ENCODE measurements at regions not wholly inside any gene's neighbourhood (a gene's known extent, or its start where the extent isn't known, plus 50 kb on each side); places are given as distances from the start of the nearest gene placed in this dataset.

DNA sequence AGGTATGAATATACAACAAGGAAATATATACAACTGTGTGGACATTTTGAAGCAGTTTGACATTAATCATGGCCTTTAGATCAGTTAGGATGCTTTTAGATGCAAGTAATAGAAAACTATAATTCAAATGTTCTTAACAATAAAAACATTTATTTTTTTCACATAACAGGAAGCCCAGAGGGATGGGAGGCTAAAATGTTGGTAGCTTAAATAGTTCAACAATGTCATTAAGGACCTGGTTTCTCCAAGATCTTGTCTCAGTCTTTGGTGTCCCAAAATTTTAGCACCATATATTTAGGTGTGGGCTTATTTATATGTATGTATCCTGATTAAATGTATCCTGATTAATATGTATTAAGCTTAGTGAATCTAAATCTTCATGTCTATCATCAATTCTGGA is 292.4 kb downstream of the NUAK1 start:
- no peak for DNase-seq (ENCODE audit: low spot score)

DNA sequence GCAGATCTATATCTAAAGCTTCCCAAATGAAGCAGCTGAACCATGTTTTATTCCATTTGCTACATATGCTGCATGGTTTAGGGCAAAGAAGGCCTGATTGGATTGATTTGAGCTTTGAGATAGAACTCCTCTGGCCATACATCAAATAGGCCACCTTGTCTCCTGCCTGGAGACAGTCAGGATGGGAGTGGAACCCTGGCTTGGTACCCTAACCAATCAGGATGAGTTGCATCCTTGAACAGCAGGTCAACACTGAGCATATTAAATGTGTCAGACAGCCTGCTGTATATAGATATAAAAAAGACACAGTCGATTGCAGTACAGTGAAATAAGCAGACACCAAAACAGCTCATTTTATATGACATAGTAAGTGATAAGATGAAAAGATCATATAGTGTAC is 291.7 kb downstream of the NUAK1 start:
- no peak for DNase-seq (ENCODE audit: low spot score)

GRCh38 chr12:105848286-105848685 is 290.5 kb downstream of the NUAK1 start:
- no peak for DNase-seq (ENCODE audit: low spot score)

DNA sequence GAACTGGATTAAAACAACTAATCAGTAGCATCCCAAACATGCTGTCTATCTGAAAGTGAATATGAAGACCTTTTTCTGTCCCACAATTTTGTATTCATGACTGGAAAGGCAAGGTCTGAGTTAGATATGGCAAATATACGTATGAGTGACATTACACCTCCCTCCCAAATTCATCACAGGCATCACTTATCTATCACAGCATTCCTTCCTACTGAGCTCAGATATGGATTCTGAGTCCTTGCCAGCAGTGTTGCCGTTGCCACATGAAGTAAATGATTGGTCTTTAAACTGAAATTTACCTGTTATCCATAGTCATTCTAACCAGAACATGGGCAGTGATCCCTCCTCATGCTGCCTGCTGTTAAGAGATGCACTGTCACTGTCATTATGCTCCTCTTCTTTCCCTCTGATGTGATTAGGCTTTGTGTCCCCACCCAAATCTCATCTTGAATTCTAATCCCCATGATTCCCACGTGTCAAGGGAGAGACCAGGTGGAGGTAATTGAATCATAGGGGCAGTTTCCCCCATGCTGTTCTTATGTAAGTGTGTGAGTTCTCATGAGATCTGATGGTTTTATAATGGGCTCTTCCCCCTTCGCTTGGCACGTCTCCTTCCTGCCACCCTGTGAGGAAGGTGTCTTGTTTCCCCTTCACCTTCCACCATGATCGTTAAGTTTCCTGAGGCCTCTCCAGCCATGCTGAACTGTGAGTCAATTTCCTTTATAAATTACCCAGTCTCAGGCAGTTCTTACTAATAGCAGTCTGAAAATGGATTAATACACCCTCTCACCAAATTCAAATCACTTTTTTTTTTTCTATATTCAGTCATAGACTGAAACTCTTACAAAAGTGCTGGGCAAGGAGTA is 288.4 kb downstream of the NUAK1 start:
- DNase-seq (ENCODE audit: low spot score): no peak

DNA sequence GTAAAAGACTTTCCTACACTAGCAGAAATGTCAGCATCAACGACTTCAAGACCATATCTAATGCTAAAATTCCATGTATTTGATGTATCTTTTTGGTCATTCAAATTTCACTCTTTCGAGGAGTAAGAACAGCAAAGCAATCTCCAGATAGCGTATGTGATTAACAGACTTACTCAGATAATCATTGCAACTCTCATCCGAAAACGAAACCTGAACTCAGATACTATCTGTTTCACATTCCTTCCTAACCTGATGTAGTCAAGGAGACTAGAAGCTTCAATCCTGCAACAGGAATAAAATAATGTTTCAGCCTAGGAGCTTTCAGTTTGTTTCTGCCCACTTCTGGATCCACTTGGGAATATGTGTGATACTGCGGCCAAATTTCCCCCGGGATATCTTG is 286.3 kb downstream of the NUAK1 start:
- no peak for DNase-seq (ENCODE audit: low spot score)

GRCh38 chr12:105852951-105853350 is 285.8 kb downstream of the NUAK1 start:
- no peak for DNase-seq (ENCODE audit: low spot score)

GRCh38 chr12:105854071-105854470 is 284.7 kb downstream of the NUAK1 start:
- DNase-seq (ENCODE audit: low spot score): no peak

DNA sequence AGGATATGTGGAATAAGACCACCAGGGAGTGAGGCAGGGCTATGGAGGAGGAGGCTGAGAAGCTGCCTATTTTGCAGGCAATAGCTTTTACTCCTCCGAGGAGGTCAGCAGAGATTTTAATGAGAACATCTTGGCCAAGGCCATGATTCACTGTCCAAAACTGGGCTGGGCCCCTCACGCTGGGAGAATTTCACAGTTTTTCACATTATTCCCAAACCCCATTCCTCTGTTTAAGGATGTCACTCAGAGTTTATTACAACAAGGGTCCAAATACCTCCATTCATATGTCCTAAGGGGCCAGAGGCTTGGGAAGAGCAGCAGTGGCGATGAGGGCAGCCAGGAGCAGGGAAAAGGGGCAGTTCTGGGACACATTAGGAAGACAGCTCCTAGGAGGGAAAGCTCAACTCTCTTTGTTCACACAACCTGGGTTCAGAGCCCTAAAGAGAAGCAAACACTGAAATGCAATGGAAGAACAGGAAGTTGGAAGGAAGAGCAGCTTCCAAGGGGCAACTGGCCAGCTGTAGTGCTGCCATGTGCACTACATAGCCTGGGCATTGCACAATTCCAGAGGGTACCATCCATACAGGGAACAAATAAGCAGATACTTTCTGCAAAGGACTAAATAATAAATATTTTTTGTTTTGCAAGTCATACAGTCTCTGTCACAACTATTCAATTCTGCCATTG is 283.2 kb downstream of the NUAK1 start:
- peak; percentile 24 for DNase-seq (ENCODE audit: low spot score)

GRCh38 chr12:105856048-105856405 is 282.7 kb downstream of the NUAK1 start:
- DNase-seq (ENCODE audit: low spot score): no peak

DNA sequence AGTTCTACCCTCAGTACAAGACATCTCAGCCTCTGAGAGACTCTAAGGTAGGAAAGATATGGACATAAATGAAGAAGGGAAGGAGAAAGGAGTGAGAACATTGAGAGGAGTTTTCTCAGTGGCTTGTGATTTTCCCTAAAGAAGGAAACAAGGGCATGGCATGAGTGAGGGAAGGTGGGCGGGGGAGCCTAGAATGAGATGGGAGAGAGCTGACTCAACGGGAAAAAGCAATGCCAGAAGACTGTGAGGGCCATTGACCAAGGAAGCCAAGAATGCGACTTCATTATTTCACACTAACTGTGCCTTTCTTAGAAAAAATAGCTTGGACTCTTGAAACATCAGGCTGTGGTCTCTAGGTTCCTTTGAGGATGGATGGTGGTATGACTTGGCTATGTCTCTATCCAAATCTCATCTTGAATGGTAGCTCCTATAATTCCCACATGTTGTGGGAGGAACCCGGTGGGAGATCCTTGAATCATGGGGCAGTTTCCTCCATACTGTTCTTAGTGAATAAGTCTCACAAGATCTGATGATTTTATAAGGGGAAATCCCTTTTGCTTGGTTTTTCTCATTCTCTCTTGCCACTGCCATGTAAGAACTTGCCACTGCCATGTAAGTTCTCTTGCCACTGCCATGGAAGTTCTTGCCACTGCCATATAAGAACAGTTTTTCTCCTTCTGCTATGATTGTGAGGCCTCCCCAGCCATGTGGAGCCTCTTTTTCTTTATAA is 279.6 kb downstream of the NUAK1 start:
- DNase-seq (ENCODE audit: low spot score): peak; percentile 48

- no peak for DNase-seq (ENCODE audit: low spot score)
Measured at GRCh38 chr12:105860561-105861207, 278.1 kb downstream of the NUAK1 start.

DNA sequence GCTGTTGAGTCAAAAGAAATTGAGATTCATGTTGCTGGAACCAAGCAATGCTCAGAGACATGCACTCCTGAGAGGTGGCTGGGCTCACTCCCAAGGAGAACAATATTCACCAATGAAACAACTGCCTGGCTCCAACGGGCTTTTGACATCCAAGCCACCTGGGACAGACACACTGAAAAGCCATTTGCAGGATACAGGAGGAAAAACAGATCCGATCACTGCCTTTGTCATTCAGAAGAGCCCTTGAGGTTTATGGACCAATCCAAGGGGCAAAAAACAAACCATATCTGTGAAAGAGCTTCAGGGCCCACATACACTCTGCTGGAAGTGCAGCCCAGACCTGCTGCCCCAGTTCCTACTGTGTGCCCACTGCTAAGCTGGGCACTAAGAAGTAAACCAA is 277.5 kb downstream of the NUAK1 start:
- no peak for DNase-seq (ENCODE audit: low spot score)

DNA sequence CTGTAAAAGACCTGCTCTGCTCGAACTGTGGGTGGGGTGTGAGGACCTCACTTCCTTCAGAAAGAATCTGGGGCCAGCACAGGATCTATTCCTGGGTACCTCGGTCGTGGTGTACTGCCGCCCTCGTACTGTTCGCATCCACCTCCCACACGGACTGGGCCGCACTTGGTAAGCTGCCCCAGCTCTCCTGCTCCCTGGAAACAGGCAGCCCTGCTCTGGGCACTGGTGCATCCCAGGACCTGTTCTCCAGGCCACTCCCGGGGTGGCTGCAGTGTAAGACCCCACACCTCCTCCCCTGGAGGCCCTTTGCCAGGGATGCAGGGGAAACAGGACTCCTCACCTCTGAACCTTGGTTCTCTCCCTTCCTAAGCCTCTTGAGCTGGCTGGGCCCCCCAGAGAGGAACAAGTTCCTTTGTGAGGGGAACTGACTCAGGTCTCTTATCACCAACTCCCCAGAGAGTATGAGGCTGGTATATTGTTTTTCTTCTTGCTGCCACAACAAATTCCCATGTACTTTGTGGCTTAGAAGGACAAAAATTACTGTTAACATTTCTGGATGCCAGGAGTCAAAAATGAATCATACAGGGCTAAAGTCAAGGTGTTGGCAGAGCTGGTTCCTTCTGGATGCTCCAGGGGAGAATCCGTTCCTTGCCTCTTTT is 276.5 kb downstream of the NUAK1 start:
- DNase-seq (ENCODE audit: low spot score): no peak

DNA sequence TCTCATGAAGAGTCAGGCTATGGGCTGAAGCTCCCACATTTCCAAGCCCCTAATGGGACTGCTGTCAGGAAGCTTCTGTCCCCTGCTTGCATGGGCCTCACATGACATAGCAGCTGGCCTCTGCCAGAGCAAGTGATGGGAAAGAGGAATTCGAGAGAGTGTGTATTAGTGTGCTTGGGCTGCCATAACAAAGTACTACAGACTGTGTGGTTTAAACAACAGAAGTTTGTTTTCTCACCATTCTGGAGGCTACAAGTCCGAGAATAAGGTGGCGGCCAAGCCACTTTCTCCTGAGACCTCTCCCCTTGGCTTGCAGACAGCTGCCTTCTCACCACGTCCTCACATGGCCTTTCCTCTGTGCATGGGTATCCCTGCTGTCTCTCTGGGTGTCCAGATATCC is 274.4 kb downstream of the NUAK1 start:
- no peak for DNase-seq (ENCODE audit: low spot score)

GRCh38 chr12:105864901-105865300 is 273.9 kb downstream of the NUAK1 start:
- DNase-seq (ENCODE audit: low spot score): no peak

DNA sequence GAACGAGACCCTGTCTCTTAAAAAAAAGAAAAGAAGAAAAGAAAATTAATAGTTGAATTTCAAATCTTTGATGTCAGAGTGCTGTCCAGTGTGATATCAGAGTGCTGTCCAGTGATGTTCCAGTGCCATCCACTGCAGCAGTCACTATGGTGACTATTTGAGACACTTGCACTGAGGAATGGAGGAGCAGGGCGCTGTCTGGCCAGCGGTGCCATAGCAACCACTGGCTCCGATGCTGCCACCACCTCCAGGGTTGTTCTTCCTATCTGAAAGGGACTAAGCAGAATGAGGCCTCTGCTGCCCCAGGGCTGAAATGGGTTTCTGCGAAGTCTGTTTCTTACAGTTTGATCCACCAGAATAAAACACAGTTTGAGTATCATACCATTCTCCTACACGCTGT is 272.9 kb downstream of the NUAK1 start:
- DNase-seq (ENCODE audit: low spot score): no peak

GRCh38 chr12:105874121-105874520 is 264.6 kb downstream of the NUAK1 start:
- no peak for DNase-seq (ENCODE audit: low spot score)

GRCh38 chr12:105876396-105876927 is 262.3 kb downstream of the NUAK1 start:
- no peak for DNase-seq (ENCODE audit: low spot score)

- DNase-seq (ENCODE audit: low spot score): no peak
Measured at GRCh38 chr12:105878964-105879363, 259.8 kb downstream of the NUAK1 start.

DNA sequence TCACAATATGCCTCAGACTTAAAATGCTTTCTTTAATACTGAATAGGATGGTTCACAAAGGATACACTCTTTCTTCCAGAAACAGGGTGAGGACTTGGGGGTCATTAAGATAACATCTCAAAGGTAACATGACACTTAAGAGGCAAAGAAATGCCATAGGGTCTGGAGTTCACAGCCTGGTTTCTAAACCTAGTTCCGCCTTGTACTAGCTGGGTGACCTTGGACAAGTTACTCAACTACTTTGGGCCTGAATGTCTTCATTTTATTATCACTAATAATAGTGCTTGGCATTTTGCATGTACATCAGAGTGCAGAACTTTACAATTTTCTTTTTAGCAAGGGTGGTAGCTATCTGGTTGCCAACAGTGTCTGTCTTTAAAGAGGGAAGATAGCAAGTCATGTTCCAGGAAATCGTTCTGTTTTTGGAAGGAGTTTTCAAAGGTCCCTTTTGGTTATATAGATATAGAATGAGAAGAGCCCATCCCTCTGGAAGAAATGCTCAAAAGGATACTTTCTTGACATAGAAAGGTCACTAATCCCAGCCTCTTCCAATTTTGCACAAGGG is 257.8 kb downstream of the NUAK1 start:
- DNase-seq (ENCODE audit: low spot score): no peak

- DNase-seq (ENCODE audit: low spot score): peak; percentile 86
Measured at GRCh38 chr12:105882404-105882803, 256.4 kb downstream of the NUAK1 start.
